Activated naive CD8-positive, alpha-beta T cell (primary cell): ENCODE measurements at regions not wholly inside any gene's neighbourhood (a gene's known extent, or its start where the extent isn't known, plus 50 kb on each side); places are given as distances from the start of the nearest gene placed in this dataset.

ENCODE experiments used
- H3K27ac Mint-ChIP-seq: one replicate; pipeline ENCODE4 v1.8.0; 2021; ENCODE audit warnings: mixed read lengths
- H3K27me3 Mint-ChIP-seq: one replicate; pipeline ENCODE4 v1.8.0; 2021; ENCODE audit warnings: mixed read lengths
- H3K36me3 Mint-ChIP-seq: one replicate; pipeline ENCODE4 v1.8.0; 2021; ENCODE audit warnings: mixed read lengths
- H3K4me1 Mint-ChIP-seq: one replicate; pipeline ENCODE4 v1.8.0; 2021; ENCODE audit warnings: low read depth, mixed read lengths
- H3K4me3 Mint-ChIP-seq: one replicate; pipeline ENCODE4 v1.8.0; 2021; ENCODE audit warnings: mild to moderate bottlenecking, mixed read lengths
- H3K9me3 Mint-ChIP-seq: one replicate; pipeline ENCODE4 v1.8.0; 2021; ENCODE audit warnings: low read depth, mixed read lengths

DNA sequence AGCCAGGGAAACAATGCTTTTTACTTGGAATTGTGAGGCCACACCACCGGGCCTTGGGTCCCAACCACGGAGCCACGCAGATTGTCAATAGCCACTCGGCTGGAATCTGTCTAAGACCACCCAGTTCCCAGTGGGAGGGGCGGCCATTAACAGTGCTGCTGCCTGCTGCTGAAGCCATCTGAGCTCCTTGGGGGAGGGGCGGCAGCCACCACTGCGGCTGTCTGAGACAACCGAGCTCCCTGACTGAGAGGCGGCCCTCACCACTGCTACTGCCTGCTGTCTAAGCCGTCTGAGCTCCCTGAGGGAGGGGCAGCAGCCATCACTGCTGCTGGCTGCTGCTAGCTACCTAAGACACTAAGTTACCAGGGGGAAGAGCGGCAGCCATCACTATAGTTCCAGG, 64.3 kb downstream of the DMRTA2 start:
- Mint-ChIP-seq H3K36me3 (no peaks in the 10 kb centered on the region), H3K4me3 (no peak overlapping the region), H3K9me3 (peaks cover 5% of the 10 kb centered on the region), H3K27me3 (peaks cover 30% of the 10 kb centered on the region), H3K27ac (no peak overlapping the region), H3K4me1 (no peaks in the 10 kb centered on the region)

DNA sequence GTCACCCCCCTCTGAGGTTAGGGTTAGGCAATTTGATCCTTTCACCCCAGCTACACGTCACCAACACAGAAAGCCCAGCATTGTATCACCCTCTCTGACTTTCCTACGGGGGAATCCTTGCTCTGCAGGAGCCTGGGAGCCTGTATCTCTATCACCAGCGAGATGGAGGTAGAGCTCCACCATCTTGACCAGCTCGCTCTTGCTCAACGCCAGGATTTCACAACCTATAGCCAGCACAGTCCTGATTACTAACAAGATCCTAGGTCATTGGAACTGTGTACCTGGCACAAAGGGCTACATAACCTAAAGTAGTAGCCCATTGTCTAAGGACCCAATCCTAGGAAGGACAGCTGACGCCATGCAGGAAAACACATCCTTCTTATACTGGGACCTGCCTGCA, 66.1 kb downstream of the DMRTA2 start:
- Mint-ChIP-seq H3K9me3 (peaks cover 4% of the 10 kb centered on the region), H3K36me3 (no peaks in the 10 kb centered on the region), H3K27me3 (peaks cover 29% of the 10 kb centered on the region), H3K4me3 (no peak overlapping the region), H3K27ac (no peak overlapping the region), H3K4me1 (no peaks in the 10 kb centered on the region)

DNA sequence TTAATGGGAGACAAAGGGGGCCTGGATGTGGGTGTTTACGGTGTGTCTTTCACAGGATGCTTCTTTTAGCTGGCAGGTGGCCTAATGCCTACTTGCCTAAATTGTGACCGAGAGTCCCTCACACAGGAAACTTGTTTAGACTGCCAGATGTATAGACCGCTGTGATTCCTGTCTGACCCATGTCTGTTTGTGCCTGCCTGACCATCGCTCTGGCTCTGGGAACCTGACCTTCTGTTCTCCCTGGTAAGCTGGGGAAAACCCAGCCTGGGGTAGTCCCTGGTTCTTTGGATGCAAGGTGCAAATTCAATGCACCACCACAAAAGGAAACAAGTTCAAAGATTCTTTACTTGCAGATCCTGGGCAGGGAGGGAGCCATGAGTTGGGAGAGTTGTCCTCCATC, 68.4 kb downstream of the DMRTA2 start:
- H3K4me3 Mint-ChIP-seq, result no peak overlapping the region
- H3K27ac Mint-ChIP-seq, result no peak overlapping the region
- H3K9me3 Mint-ChIP-seq, result no peaks in the 10 kb centered on the region
- no peaks in the 10 kb centered on the region for H3K4me1 Mint-ChIP-seq
- H3K27me3 Mint-ChIP-seq, result peaks cover 18% of the 10 kb centered on the region
- H3K36me3 Mint-ChIP-seq, result no peaks in the 10 kb centered on the region

DNA sequence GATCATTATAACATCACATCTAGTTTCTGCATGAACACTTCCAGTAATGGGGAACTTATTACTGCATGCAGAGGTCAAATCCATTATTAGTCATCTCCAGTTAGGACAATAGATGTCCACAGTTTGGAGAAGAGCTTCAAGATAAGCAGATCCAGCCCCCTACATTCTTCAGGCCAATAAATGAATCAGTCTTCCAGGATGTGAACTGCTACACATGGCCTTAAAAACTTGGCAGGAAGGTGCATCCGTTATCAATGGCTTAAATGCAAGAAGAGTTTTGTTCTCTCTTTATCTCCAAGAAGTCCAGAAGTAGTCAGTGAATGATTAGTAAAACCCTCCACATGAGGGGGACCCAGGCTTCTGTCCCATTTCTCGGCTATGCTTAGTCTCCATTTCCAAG, 70.8 kb downstream of the DMRTA2 start:
- no peak overlapping the region for H3K4me3 Mint-ChIP-seq
- no peaks in the 10 kb centered on the region for H3K9me3 Mint-ChIP-seq
- H3K4me1 Mint-ChIP-seq, result no peaks in the 10 kb centered on the region
- no peaks in the 10 kb centered on the region for H3K36me3 Mint-ChIP-seq
- H3K27ac Mint-ChIP-seq, result no peak overlapping the region
- H3K27me3 Mint-ChIP-seq, result peaks cover 13% of the 10 kb centered on the region

DNA sequence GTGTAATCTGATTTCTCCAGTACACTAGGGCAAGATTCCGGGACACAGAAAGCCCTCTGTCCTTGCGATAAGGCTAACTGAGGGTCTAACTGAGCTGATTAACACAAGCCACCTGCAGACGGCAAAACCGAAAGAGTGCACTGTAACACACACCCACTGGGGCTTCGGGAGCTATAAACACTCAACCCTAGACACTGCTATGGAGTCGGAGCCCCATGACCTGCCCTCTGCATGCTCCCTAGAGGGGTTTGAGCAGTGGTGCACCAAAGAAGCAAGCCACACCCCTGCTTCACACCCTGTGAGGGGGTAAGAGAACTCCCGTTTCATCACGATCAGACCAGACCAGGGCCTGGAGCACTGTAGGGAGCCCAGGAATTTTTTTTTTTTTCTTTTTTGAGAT, 72.4 kb downstream of the DMRTA2 start:
- no peak overlapping the region for H3K27ac Mint-ChIP-seq
- H3K4me3 Mint-ChIP-seq, result no peak overlapping the region
- no peaks in the 10 kb centered on the region for H3K4me1 Mint-ChIP-seq

DNA sequence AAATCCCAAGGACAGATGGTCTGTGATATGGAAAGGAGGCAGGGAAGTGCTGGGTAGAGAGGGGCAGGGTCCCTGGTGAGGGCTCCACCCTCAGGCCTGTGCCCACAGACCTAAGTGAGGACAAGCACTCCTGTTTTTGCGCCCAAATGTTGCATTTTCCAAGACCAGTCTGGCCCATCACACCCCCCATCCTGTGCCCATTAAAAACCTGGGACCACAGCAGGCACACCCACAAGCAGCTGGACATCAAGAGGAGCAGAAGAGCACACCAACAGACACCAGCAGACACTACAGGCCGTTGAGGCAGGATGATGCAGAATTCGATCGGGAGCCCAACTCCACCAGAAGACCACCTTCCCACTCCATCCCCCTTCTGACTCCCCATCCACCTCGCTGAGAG, 72.8 kb downstream of the DMRTA2 start:
- Mint-ChIP-seq H3K9me3 (no peaks in the 10 kb centered on the region), H3K36me3 (no peaks in the 10 kb centered on the region), H3K4me1 (no peaks in the 10 kb centered on the region), H3K27me3 (peaks cover 11% of the 10 kb centered on the region), H3K4me3 (no peak overlapping the region), H3K27ac (no peak overlapping the region)

More for the DNA sequence above, 72.4 kb downstream of the DMRTA2 start:
- H3K36me3 Mint-ChIP-seq, result no peaks in the 10 kb centered on the region
- H3K27me3 Mint-ChIP-seq, result peaks cover 11% of the 10 kb centered on the region
- H3K9me3 Mint-ChIP-seq, result no peaks in the 10 kb centered on the region

DNA sequence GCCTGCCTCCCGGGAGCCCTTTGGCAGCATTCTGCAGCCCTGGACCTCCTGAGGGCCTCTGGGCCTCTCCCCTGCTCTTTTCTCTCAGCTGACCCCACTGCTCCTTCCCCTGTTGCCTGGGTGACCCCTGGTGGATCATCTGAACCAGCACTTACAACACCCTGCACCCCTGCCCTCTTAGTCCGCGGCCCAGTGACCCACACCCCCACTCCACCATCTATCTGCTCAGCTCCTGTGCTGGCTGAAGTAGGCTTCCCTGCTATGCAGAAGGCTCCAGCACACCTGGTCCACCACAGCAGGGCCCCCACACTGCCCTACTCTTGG, 74.0 kb downstream of the DMRTA2 start:
- H3K27ac Mint-ChIP-seq, result no peak overlapping the region
- peaks cover 14% of the 10 kb centered on the region for H3K27me3 Mint-ChIP-seq
- H3K4me1 Mint-ChIP-seq, result no peaks in the 10 kb centered on the region
- H3K36me3 Mint-ChIP-seq, result no peaks in the 10 kb centered on the region
- no peaks in the 10 kb centered on the region for H3K9me3 Mint-ChIP-seq
- no peak overlapping the region for H3K4me3 Mint-ChIP-seq

DNA sequence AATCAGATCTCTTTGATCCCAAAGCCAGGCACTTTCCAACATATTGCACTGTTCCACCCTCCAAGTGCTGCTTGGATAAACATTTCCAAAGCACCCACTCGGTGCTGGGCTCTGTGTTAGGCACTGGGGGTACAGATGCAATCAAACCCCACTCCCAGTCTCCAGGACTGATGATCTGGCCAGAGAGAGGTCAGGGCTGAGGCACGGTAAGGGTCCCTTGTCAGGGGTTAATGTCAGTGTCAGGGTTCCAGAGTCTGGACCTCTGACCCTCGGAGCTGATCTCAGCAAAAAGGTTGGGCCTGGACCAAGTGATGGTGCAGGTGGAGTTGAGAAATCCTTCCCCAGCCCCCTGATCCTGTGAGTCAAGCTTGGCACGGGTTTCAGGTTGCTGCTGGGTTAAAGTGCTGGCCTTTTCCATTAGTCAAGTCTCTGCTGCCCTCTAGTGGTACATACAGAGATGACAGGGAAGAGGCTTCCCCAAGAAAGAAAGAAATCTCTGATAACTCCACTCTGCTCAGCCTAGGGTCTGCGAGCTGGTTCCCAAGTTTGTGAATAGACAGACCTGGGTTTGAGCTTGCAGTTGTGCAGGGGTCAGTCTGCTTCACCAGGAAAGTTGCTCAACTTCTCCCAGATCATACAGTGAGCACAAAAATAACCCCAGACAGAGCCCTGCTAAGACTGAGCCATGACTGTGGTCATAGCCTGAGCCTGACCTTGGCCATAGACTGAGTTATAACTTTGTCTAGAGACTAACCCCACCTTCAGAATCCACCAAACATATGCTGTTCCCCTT, 74.6 kb downstream of the DMRTA2 start:
- Mint-ChIP-seq H3K27me3 (peaks cover 14% of the 10 kb centered on the region), H3K4me3 (no peak overlapping the region), H3K27ac (no peak overlapping the region), H3K36me3 (no peaks in the 10 kb centered on the region), H3K4me1 (no peaks in the 10 kb centered on the region), H3K9me3 (no peaks in the 10 kb centered on the region)

DNA sequence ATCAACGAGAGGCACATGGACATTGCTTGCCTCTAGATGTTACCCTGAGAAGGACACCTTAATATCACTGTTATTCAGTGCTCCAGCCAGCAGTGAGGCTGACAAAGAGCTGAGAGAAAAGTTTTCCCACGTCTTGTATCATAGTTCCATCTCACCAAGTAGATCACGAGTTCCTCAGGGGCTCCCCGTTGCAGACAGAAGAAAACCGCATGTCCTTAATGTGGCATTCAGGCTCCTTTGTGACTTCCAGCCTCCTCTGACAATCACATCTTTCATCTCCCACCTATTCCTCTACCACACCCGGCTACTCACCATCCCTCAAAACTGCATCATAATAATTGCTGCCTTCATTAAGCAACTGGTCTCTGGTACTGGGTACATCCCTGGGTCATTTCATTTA, 75.3 kb downstream of the DMRTA2 start:
- no peaks in the 10 kb centered on the region for H3K36me3 Mint-ChIP-seq
- no peaks in the 10 kb centered on the region for H3K9me3 Mint-ChIP-seq
- peaks cover 14% of the 10 kb centered on the region for H3K27me3 Mint-ChIP-seq
- no peak overlapping the region for H3K27ac Mint-ChIP-seq
- H3K4me1 Mint-ChIP-seq, result no peaks in the 10 kb centered on the region
- H3K4me3 Mint-ChIP-seq, result no peak overlapping the region

DNA sequence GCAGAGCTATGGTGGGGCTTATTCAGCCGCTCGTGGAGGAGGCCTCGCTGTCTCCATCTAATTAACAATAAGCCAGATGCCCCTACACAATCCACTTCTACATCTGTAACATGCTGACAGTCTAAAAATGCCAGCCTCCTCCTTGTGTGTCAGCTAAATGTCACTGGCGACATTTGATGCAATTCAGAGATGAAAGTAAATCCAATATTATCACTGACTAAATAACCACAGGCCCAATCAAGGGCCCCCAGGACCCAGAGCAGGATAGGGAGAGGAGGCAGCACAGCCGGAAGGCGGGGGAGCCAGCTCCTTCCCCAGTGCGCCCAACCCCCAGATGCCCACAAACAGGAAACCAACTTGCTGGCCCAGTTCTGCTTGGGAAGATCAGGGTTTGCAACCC, 76.6 kb downstream of the DMRTA2 start:
- no peak overlapping the region for H3K27ac Mint-ChIP-seq
- no peak overlapping the region for H3K4me3 Mint-ChIP-seq
- no peaks in the 10 kb centered on the region for H3K36me3 Mint-ChIP-seq
- peaks cover 21% of the 10 kb centered on the region for H3K27me3 Mint-ChIP-seq
- no peaks in the 10 kb centered on the region for H3K4me1 Mint-ChIP-seq
- no peaks in the 10 kb centered on the region for H3K9me3 Mint-ChIP-seq

DNA sequence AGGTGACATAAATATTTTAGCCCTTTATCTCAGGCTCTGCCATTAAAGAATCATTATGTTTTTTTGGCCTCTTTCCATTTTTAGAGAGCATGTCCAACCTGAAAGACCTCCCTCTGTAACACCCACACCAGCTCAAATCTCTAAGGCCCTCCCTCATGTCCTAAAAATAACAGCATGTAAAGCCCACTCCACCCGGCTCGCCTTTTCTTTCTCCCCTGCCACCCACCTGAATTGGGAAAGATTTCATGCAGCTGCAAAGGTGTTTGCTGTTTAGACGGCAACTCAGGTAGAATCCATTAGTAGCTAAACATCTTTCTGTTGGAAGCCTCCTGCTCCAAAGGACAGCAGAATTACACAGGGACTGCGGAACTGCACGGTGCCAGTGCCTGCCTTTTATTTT, 79.9 kb downstream of the DMRTA2 start:
- Mint-ChIP-seq H3K4me1 (no peaks in the 10 kb centered on the region), H3K27ac (no peak overlapping the region), H3K9me3 (no peaks in the 10 kb centered on the region), H3K27me3 (peaks cover 17% of the 10 kb centered on the region), H3K36me3 (no peaks in the 10 kb centered on the region), H3K4me3 (no peak overlapping the region)

DNA sequence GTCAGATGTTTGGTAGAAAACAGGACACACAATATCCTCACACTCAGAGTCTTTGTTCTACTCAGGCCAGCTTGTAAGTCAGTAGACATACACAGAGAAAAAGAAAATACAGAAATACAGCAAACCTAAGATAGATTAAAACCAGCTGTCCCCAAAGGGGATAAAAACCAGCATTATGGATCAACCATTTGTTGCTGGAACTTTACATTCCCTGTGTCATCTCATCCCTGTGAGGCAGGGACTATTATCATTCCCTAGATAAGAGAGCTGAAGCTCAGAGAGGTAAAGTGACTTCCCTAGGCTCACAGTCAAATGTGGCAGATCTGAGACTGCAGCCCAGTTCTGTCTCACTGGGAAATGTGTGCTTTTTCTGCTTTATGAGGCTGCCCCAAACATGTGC, 80.7 kb downstream of the DMRTA2 start:
- Mint-ChIP-seq H3K27me3 (peaks cover 17% of the 10 kb centered on the region), H3K27ac (no peak overlapping the region), H3K9me3 (no peaks in the 10 kb centered on the region), H3K36me3 (no peaks in the 10 kb centered on the region), H3K4me3 (no peak overlapping the region), H3K4me1 (no peaks in the 10 kb centered on the region)

DNA sequence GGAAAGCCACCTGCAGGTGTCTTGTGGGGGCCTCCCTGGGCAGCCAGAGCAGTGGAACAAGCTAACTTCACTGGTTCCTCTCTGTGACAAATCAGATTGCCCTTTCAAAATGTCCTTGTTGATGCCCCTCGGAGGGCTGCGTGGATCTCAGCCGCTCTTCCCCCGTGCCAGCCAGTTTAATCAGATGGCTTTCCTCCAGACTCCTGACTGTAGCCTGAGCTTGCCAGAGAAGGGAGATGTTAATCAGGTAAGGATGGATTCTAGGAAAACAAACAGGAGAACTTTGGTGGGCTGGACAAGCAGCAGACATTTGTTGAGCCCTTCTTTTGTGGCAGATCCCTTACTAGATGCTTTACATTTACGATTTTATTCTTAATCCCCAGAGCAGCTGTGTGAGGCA, 88.2 kb downstream of the DMRTA2 start:
- Mint-ChIP-seq H3K4me3 (no peak overlapping the region), H3K27ac (no peak overlapping the region), H3K4me1 (peaks cover 7% of the 10 kb centered on the region), H3K27me3 (peaks cover 28% of the 10 kb centered on the region), H3K36me3 (no peaks in the 10 kb centered on the region), H3K9me3 (no peaks in the 10 kb centered on the region)

DNA sequence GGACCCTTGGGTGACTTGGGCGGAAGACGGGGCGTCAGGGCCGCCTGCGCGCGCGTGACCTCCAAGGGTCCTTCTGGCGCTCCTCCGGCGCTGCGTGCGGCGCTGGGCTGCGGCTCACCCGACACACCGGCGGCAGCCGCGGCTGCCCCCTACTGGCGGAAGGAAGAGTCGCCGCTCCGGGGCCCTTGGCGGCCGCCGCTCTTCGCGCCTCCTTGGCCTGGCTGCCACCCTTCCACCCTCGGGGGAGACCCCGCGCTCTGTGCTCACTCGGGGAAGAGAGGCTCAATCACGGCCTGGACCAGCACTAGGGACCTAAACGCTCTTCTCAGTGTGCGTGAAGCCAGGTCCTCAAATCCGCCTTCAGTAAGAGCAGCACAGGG, 89.7 kb downstream of the DMRTA2 start:
- Mint-ChIP-seq H3K4me1 (peaks cover 7% of the 10 kb centered on the region), H3K4me3 (peak overlapping the region; percentile 72), H3K36me3 (no peaks in the 10 kb centered on the region), H3K9me3 (no peaks in the 10 kb centered on the region), H3K27ac (no peak overlapping the region), H3K27me3 (peaks cover 28% of the 10 kb centered on the region)

DNA sequence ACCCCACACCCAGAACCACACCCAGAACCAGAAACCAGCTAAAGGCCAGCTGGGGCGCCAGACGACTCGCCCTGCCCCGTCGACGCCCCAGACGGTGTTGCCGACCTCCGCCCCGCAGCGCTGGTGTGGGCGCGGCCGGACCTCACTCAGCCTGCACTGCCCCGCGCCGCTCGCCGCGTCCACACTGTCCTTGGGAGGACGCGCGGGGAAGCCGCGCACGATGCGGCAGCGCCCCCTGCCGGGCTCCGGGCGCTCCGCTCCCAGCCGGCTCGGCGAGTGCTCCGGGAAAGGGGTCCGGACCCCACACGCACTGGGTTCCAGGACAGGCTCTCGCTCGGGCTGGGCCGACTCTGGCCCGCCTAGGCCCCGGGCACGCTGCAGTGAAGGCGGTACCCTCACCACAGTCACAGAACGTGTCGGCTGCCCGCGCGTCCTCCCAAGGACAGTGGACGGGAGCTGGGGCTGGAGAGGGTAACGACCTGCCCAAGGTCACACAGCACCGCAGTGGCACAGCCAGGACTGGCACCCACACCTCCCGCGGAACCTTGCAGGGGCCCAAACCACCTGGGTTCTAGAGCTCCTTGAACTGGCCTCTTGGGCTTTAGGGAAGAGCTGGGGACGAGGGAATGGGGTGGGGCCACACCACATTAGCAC, 90.2 kb downstream of the DMRTA2 start:
- H3K9me3 Mint-ChIP-seq, result no peaks in the 10 kb centered on the region

More for the DNA sequence above, 90.2 kb downstream of the DMRTA2 start:
- Mint-ChIP-seq H3K27me3 (peaks cover 28% of the 10 kb centered on the region), H3K36me3 (no peaks in the 10 kb centered on the region), H3K4me1 (peaks cover 7% of the 10 kb centered on the region), H3K4me3 (peak overlapping the region; percentile 69), H3K27ac (no peak overlapping the region)
